ENCODE measurements at regions not wholly inside any gene's neighbourhood (a gene's known extent, or its start where the extent isn't known, plus 50 kb on each side); places are given as distances from the start of the nearest gene placed in this dataset.

DNA sequence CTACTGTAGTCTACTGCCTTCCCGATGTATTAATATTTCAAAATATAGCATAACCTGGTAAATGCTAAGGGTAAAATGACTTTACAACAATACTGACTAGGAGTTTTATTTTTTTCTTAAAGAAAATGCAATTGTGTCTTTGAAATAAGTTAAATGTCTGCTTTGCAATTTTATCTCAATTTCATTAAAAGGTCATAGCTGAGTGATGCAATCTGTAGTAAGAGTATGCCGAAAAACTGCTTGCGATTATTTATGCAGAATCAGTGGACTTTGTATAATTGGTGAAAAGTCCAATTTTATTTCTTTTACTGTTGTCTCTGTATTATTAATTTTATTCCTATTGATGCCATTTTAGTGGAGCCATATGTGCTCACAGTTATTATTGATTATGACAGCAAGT is 1143.6 kb upstream of the EPHA6 start:
- TF ChIP-seq CTCF (IDR thresholded peaks at IDR 0.05) = no peak
- Histone ChIP-seq H3K9me3 (no peaks in the 10 kb centered on the region), H3K27ac (no peak overlapping the region), H3K4me1 (no peaks in the 10 kb centered on the region), H3K27me3 (ENCODE audit: insufficient read depth in 3 of 3, low read length in 2 of 3) (no peaks in the 10 kb centered on the region), H3K4me3 (no peak overlapping the region), H3K36me3 (ENCODE audit: insufficient read depth in 1 of 2, low read depth in 1 of 2) (no peaks in the 10 kb centered on the region)
- intact Hi-C loops (cut with DNase I) = no loop called here
- 95 to 97% (median 97%) methylated on average over 3 of the region's 3 CpGs for WGBS, 3 donors
- DNase-seq (no peak), ATAC-seq (no peak)

DNA sequence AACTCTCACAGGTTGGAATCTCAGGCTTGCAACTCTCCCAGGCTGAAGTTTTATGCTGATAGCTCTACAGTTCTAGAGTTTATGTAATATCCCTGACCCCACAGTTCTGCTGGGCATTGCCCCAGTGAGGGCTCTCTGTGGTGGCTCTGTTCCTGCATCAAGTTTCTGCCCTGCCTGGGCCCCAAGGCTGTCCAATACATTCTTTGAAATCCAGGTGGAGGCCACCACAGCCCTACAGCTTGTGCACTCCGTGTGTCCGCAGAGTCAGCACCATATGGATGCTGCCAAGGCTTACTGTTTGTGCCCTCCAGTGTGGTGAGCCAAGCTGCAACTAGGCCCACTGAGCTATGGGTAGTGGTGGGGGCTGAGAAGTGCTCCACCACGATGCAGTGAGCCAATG is 1141.2 kb upstream of the EPHA6 start:
- 74 to 86% (median 74%) methylated on average over 3 of the region's 3 CpGs for WGBS, 3 donors
- H3K27ac ChIP-seq = no peak overlapping the region
- no peaks in the 10 kb centered on the region for H3K27me3 ChIP-seq (ENCODE audit: insufficient read depth in 3 of 3, low read length in 2 of 3)
- intact Hi-C loops (cut with DNase I) = no loop called here
- DNase-seq (no peak), ATAC-seq (no peak)
- H3K9me3 ChIP-seq = no peaks in the 10 kb centered on the region
- no peak overlapping the region for H3K4me3 ChIP-seq
- H3K4me1 ChIP-seq = no peaks in the 10 kb centered on the region
- H3K36me3 ChIP-seq (ENCODE audit: insufficient read depth in 1 of 2, low read depth in 1 of 2) = no peaks in the 10 kb centered on the region
- TF ChIP-seq CTCF (IDR thresholded peaks at IDR 0.05) = no peak

- 83 to 87% (median 85%) methylated on average over 9 of the region's 9 CpGs for WGBS, 3 donors
- Histone ChIP-seq H3K27me3 (ENCODE audit: insufficient read depth in 3 of 3, low read length in 2 of 3) (no peaks in the 10 kb centered on the region), H3K4me1 (no peaks in the 10 kb centered on the region), H3K4me3 (no peak overlapping the region), H3K36me3 (ENCODE audit: insufficient read depth in 1 of 2, low read depth in 1 of 2) (no peaks in the 10 kb centered on the region), H3K27ac (no peak overlapping the region), H3K9me3 (no peaks in the 10 kb centered on the region)
- intact Hi-C loops (cut with DNase I) = no loop called here
- no peak for ATAC-seq
- DNase-seq = no peak
- TF ChIP-seq CTCF (IDR thresholded peaks at IDR 0.05) = no peak
These were observed 1108.5 kb upstream of the EPHA6 start for GRCh38 chr3:95705786-95706418.

GRCh38 chr3:95707268-95707667 is 1107.1 kb upstream of the EPHA6 start:
- intact Hi-C loops (cut with DNase I) = no loop called here
- 83 to 88% (median 84%) methylated on average over 2 of the region's 2 CpGs for WGBS, 3 donors
- Histone ChIP-seq H3K4me3 (no peak overlapping the region), H3K4me1 (no peaks in the 10 kb centered on the region), H3K27ac (no peak overlapping the region), H3K36me3 (ENCODE audit: insufficient read depth in 1 of 2, low read depth in 1 of 2) (no peaks in the 10 kb centered on the region), H3K9me3 (no peaks in the 10 kb centered on the region), H3K27me3 (ENCODE audit: insufficient read depth in 3 of 3, low read length in 2 of 3) (no peaks in the 10 kb centered on the region)
- ATAC-seq (no peak), DNase-seq (no peak)
- TF ChIP-seq CTCF (IDR thresholded peaks at IDR 0.05) = no peak

- WGBS, 3 donors = 77 to 84% (median 80%) methylated on average over 1 of the region's 1 CpG
- DNase-seq = no peak
- intact Hi-C loops (cut with DNase I) = no loop called here
- no peak for TF ChIP-seq CTCF (IDR thresholded peaks at IDR 0.05)
- Histone ChIP-seq H3K36me3 (ENCODE audit: insufficient read depth in 1 of 2, low read depth in 1 of 2) (no peaks in the 10 kb centered on the region), H3K4me1 (no peaks in the 10 kb centered on the region), H3K4me3 (no peak overlapping the region), H3K27ac (no peak overlapping the region), H3K27me3 (ENCODE audit: insufficient read depth in 3 of 3, low read length in 2 of 3) (no peaks in the 10 kb centered on the region), H3K9me3 (no peaks in the 10 kb centered on the region)
- no peak for ATAC-seq
These were observed 1103.7 kb upstream of the EPHA6 start for GRCh38 chr3:95710684-95711083.
